ENCODE measurements at regions not wholly inside any gene's neighbourhood (a gene's known extent, or its start where the extent isn't known, plus 50 kb on each side); places are given as distances from the start of the nearest gene placed in this dataset.

DNA sequence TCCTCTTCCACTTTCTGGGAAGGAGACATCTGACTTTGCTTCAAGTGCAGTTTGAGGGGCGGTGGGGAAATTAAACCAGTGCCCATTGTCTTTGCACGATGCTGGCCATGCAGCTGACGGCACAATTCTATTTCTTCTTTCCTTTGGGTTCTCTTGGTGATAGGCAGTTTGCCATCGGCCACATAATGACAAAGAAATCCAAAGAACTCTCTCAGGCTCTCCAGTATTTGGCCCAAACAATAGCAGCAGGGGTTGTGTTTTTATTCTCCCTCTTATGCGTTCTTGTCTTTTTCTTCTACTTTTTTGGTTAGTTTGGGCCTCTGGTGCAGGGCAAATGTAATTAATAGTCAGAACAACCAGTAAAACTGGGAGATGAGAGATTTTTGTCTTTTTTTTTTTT, 147.0 kb downstream of the EMX2 start:
- POLR2A ChIA-PET: no interaction called here

More for the DNA sequence above, 147.0 kb downstream of the EMX2 start:
- CTCF ChIA-PET: no interaction called here
- H3K27ac ChIP-seq (ENCODE audit: insufficient read depth, low read depth, low read length): no peak overlapping the region
- DNase-seq (ENCODE audit: low read depth, low spot score) (no peak), FAIRE-seq (no peak)
- H3K4me1 ChIP-seq (ENCODE audit: control insufficient read depth, extremely low read depth, insufficient read depth, low read length): no peaks in the 10 kb centered on the region
- H4K20me1 ChIP-seq (replicated peaks; ENCODE audit: control insufficient read depth, extremely low read depth, insufficient read depth, low read length): no peaks in the 10 kb centered on the region
- H3K9ac ChIP-seq (replicated peaks; ENCODE audit: extremely low read depth, insufficient read depth, low read length): no peak overlapping the region
- H3K79me2 ChIP-seq (ENCODE audit: control insufficient read depth, insufficient read depth, low read length): no peaks in the 10 kb centered on the region
- intact Hi-C loops (cut with micrococcal nuclease): no loop called here
- H3K9me1 ChIP-seq (replicated peaks; ENCODE audit: control insufficient read depth, extremely low read depth, insufficient read depth, low read length): no peaks in the 10 kb centered on the region
- dilution Hi-C loops (cut with MboI; ENCODE audit: extremely low pct_ligation_motif_present, low sequenced_read_pairs): no loop called here
- no peaks in the 10 kb centered on the region for H3K27me3 ChIP-seq (ENCODE audit: control insufficient read depth in 2 of 2, insufficient read depth in 2 of 2, low read length in 2 of 2)
- no peak overlapping the region for H3K4me3 ChIP-seq (replicated peaks in 1 of 3; ENCODE audit: insufficient read depth in 1 of 3, low read depth in 1 of 3, low read length in 3 of 3)
- H2AFZ ChIP-seq (ENCODE audit: low read depth, low read length): no peak overlapping the region
- H3K4me2 ChIP-seq (ENCODE audit: insufficient read depth, low read length): no peak overlapping the region
- H3K36me3 ChIP-seq (ENCODE audit: control insufficient read depth in 2 of 2, extremely low read depth in 1 of 2, insufficient read depth in 2 of 2, low read length in 2 of 2): no peaks in the 10 kb centered on the region
- no TSS peak for BruUV-seq (replicated peaks)
- TF ChIP-seq CTCF (IDR thresholded peaks at IDR 0.05; ENCODE audit: extremely low read depth in 1 of 2, insufficient read depth in 1 of 2, low read depth in 1 of 2, low read length in 2 of 2) (no peak), POLR2A (IDR thresholded peaks at IDR 0.05; ENCODE audit: low read depth, low read length) (no peak), JUN (IDR thresholded peaks at IDR 0.05; ENCODE audit: borderline replicate concordance, insufficient read depth, insufficient read length, low read depth) (no peak), POLR2AphosphoS5 (IDR thresholded peaks at IDR 0.05; ENCODE audit: insufficient read depth, low read depth, low read length) (no peak), GATA2 (IDR thresholded peaks at IDR 0.05; ENCODE audit: insufficient read depth, insufficient read length, low read depth, low read length) (no peak), MYC (IDR thresholded peaks at IDR 0.05; ENCODE audit: low read depth, low read length) (no peak), FOS (IDR thresholded peaks at IDR 0.05; ENCODE audit: borderline replicate concordance, insufficient read depth, low read length) (no peak), MAX (IDR thresholded peaks at IDR 0.05; ENCODE audit: insufficient read depth, insufficient read length) (no peak), EZH2 (IDR thresholded peaks at IDR 0.05; ENCODE audit: borderline replicate concordance, low read depth, low read length, severe bottlenecking) (no peak)
- no peaks in the 10 kb centered on the region for H3K9me3 ChIP-seq (replicated peaks; ENCODE audit: control insufficient read depth, insufficient read depth, low read length)

All from endothelial cell of umbilical vein (primary cell).